ENCODE measurements at regions not wholly inside any gene's neighbourhood (a gene's known extent, or its start where the extent isn't known, plus 50 kb on each side); places are given as distances from the start of the nearest gene placed in this dataset.

- Histone ChIP-seq H3K36me3 (replicated peaks in 1 of 2; ENCODE audit: control insufficient read depth in 1 of 2, insufficient read depth in 2 of 2, low read length in 1 of 2) (no peaks in the 10 kb centered on the region), H3K9ac (no peak overlapping the region), H4K20me1 (ENCODE audit: insufficient read depth) (no peaks in the 10 kb centered on the region), H3K4me3 (ENCODE audit: low read depth in 2 of 2, low read length in 1 of 2) (no peak overlapping the region), H3K27me3 (ENCODE audit: insufficient read depth) (no peaks in the 10 kb centered on the region; the same call in 1 of the 2 replicates), H3K4me1 (ENCODE audit: control insufficient read depth in 1 of 2, insufficient read depth in 2 of 2, low read depth in 1 of 2, low read length in 1 of 2) (no peaks in the 10 kb centered on the region), H3F3A (replicated peaks; ENCODE audit: insufficient read depth) (no peaks in the 10 kb centered on the region), H3K79me2 (ENCODE audit: insufficient read depth) (no peaks in the 10 kb centered on the region), H2AFZ (ENCODE audit: low read depth) (no peak overlapping the region), H3K27ac (ENCODE audit: low read depth in 2 of 2, low read length in 1 of 2) (no peak overlapping the region), H3K4me2 (no peak overlapping the region), H3K9me3 (no peaks in the 10 kb centered on the region), H3K9me2 (no peaks in the 10 kb centered on the region)
- ChIA-PET CTCF (interaction anchor here (0.9 kb wide), 1 partner anchor 336 kb away, joined by 3 read pairs; no protein-coding TSS in a partner anchor), POLR2A (no interaction called here)
- no peak for DNase-seq
- WGBS (ENCODE audit: low lambda C conversion rate), result 28% methylated on average over 9 of the region's 9 CpGs
- TF ChIP-seq, protein P1, sequence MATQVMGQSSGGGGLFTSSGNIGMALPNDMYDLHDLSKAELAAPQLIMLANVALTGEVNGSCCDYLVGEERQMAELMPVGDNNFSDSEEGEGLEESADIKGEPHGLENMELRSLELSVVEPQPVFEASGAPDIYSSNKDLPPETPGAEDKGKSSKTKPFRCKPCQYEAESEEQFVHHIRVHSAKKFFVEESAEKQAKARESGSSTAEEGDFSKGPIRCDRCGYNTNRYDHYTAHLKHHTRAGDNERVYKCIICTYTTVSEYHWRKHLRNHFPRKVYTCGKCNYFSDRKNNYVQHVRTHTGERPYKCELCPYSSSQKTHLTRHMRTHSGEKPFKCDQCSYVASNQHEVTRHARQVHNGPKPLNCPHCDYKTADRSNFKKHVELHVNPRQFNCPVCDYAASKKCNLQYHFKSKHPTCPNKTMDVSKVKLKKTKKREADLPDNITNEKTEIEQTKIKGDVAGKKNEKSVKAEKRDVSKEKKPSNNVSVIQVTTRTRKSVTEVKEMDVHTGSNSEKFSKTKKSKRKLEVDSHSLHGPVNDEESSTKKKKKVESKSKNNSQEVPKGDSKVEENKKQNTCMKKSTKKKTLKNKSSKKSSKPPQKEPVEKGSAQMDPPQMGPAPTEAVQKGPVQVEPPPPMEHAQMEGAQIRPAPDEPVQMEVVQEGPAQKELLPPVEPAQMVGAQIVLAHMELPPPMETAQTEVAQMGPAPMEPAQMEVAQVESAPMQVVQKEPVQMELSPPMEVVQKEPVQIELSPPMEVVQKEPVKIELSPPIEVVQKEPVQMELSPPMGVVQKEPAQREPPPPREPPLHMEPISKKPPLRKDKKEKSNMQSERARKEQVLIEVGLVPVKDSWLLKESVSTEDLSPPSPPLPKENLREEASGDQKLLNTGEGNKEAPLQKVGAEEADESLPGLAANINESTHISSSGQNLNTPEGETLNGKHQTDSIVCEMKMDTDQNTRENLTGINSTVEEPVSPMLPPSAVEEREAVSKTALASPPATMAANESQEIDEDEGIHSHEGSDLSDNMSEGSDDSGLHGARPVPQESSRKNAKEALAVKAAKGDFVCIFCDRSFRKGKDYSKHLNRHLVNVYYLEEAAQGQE (IDR thresholded peaks at IDR 0.05; ENCODE audit: low read depth, low read length), result no peak
- no peak for TF ChIP-seq MEF2A (IDR thresholded peaks at IDR 0.05; ENCODE audit: borderline replicate concordance, low read depth)
- no peak for TF ChIP-seq TCF12 (IDR thresholded peaks at IDR 0.05)
- no peak for TF ChIP-seq CHD2 (IDR thresholded peaks at IDR 0.05; ENCODE audit: low read length, partially characterized antibody)
- TF ChIP-seq, protein P2, sequence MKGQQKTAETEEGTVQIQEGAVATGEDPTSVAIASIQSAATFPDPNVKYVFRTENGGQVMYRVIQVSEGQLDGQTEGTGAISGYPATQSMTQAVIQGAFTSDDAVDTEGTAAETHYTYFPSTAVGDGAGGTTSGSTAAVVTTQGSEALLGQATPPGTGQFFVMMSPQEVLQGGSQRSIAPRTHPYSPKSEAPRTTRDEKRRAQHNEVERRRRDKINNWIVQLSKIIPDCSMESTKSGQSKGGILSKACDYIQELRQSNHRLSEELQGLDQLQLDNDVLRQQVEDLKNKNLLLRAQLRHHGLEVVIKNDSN (IDR thresholded peaks at IDR 0.05; ENCODE audit: borderline replicate concordance, low read depth), result no peak
- TF ChIP-seq USF2 (IDR thresholded peaks at IDR 0.05; ENCODE audit: borderline replicate concordance, low read depth, low read length), result no peak
- no peak for TF ChIP-seq TAF1 (IDR thresholded peaks at IDR 0.05; ENCODE audit: borderline replicate concordance, low read depth, low read length)
- no peak for TF ChIP-seq RXRA (IDR thresholded peaks at IDR 0.05; ENCODE audit: borderline replicate concordance, low read depth)
- TF ChIP-seq, protein P3, sequence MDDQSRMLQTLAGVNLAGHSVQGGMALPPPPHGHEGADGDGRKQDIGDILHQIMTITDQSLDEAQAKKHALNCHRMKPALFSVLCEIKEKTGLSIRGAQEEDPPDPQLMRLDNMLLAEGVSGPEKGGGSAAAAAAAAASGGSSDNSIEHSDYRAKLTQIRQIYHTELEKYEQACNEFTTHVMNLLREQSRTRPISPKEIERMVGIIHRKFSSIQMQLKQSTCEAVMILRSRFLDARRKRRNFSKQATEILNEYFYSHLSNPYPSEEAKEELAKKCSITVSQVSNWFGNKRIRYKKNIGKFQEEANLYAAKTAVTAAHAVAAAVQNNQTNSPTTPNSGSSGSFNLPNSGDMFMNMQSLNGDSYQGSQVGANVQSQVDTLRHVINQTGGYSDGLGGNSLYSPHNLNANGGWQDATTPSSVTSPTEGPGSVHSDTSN (IDR thresholded peaks at IDR 0.05), result no peak
- no peak for TF ChIP-seq GABPA (IDR thresholded peaks at IDR 0.05; ENCODE audit: low read depth)
- no peak for TF ChIP-seq MXI1 (IDR thresholded peaks at IDR 0.05; ENCODE audit: low read depth, low read length)
Observed at GRCh38 chr2:236684504-236685256, 115.1 kb downstream of the ACKR3 start.
